ENCODE measurements at regions not wholly inside any gene's neighbourhood (a gene's known extent, or its start where the extent isn't known, plus 50 kb on each side); places are given as distances from the start of the nearest gene placed in this dataset.

GRCh38 chr5:111977436-111977829 is 220.4 kb upstream of the NREP start:
- Histone ChIP-seq H2AFZ (no peak overlapping the region), H3K36me3 (ENCODE audit: insufficient read depth) (no peaks in the 10 kb centered on the region), H3K4me2 (no peak overlapping the region), H3K4me3 (no peak overlapping the region), H3K9me2 (ENCODE audit: insufficient read depth) (peaks cover 4% of the 10 kb centered on the region; the same call in 1 of the 2 replicates), H3K4me1 (ENCODE audit: insufficient read depth) (no peaks in the 10 kb centered on the region), H3F3A (replicated peaks; ENCODE audit: low read depth) (no peaks in the 10 kb centered on the region), H3K79me2 (replicated peaks; ENCODE audit: insufficient read depth) (no peaks in the 10 kb centered on the region), H3K27me3 (ENCODE audit: insufficient read depth) (no peaks in the 10 kb centered on the region), H3K27ac (ENCODE audit: low read depth) (no peak overlapping the region), H4K20me1 (replicated peaks; ENCODE audit: insufficient read depth) (no peaks in the 10 kb centered on the region)
- H3K27ac Mint-ChIP-seq = no peak overlapping the region
- H3K4me3 Mint-ChIP-seq = no peak overlapping the region
- no peak for DNase-seq (ENCODE audit: low spot score)
- H3K27me3 Mint-ChIP-seq (ENCODE audit: insufficient read depth, low read depth, poor library complexity) = peaks cover 2% of the 10 kb centered on the region
- H3K9me3 Mint-ChIP-seq = no peaks in the 10 kb centered on the region
- no peak for ATAC-seq
- H3K36me3 Mint-ChIP-seq (ENCODE audit: low read depth) = no peaks in the 10 kb centered on the region
- H3K4me1 Mint-ChIP-seq = 0 out of 3 replicates have a peak, but pooled peaks cover 2% of the 10 kb centered on the region
- TF ChIP-seq NANOG (IDR thresholded peaks at IDR 0.05; ENCODE audit: borderline replicate concordance) (no peak), ZNF331 (CRISPR knock-in tag; IDR thresholded peaks at IDR 0.05; ENCODE audit: low read depth) (no peak), JUNB (IDR thresholded peaks at IDR 0.05; ENCODE audit: unreplicated experiment) (no peak), CREB1 (CRISPR knock-in tag; IDR thresholded peaks at IDR 0.05; ENCODE audit: low read depth) (no peak), ZNF462 (CRISPR knock-in tag; IDR thresholded peaks at IDR 0.05) (no peak), REST (IDR thresholded peaks at IDR 0.05; ENCODE audit: unreplicated experiment) (no peak), ZNF114 (CRISPR knock-in tag; IDR thresholded peaks at IDR 0.05) (no peak), POLR2AphosphoS5 (IDR thresholded peaks at IDR 0.05; ENCODE audit: low read depth) (no peak), STAT1 (IDR thresholded peaks at IDR 0.05; ENCODE audit: unreplicated experiment) (no peak), EZH2 (IDR thresholded peaks at IDR 0.05; ENCODE audit: low read depth, unreplicated experiment) (no peak), CTCF (conservative IDR thresholded peaks at IDR 0.05; ENCODE audit: low read depth in 2 of 2) (no peak), EZH2phosphoT487 (IDR thresholded peaks at IDR 0.05; ENCODE audit: unreplicated experiment) (no peak)
- TF ChIP-seq, protein P1, sequence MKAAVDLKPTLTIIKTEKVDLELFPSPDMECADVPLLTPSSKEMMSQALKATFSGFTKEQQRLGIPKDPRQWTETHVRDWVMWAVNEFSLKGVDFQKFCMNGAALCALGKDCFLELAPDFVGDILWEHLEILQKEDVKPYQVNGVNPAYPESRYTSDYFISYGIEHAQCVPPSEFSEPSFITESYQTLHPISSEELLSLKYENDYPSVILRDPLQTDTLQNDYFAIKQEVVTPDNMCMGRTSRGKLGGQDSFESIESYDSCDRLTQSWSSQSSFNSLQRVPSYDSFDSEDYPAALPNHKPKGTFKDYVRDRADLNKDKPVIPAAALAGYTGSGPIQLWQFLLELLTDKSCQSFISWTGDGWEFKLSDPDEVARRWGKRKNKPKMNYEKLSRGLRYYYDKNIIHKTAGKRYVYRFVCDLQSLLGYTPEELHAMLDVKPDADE (IDR thresholded peaks at IDR 0.05) = no peak

Data from GM23338 (cell line).